HCT116 (cell line): ENCODE measurements at regions not wholly inside any gene's neighbourhood (a gene's known extent, or its start where the extent isn't known, plus 50 kb on each side); places are given as distances from the start of the nearest gene placed in this dataset.

Source experiments
- FOSL1 ChIP-seq: IDR thresholded peaks from 2 replicates; pipeline ENCODE4 v1.6.1; 2012; ENCODE audit warnings: low read depth
- TF ChIP-seq, protein P1 (sequence below), 3 experiments: fragments of 200-600 bp in 1 of 3; sonication (generic) in 1 of 3; IDR thresholded peaks in 2 of 3; conservative IDR thresholded peaks in 1 of 3; 2 replicates each; pipeline ENCODE4 v1.5.1; 2012 to 2017; ENCODE audit warnings: low read depth in 2 of 3, low read length in 2 of 3, antibody characterized with exemption in 1 of 3, borderline replicate concordance in 1 of 3, control low read depth in 1 of 3, mild to moderate bottlenecking in 1 of 3, mixed read lengths in 1 of 3, mixed run types in 1 of 3, moderate library complexity in 1 of 3; ENCODE audit not compliant: insufficient read depth in 1 of 3
- TF ChIP-seq, protein P2 (sequence below): IDR thresholded peaks from 2 replicates; pipeline ENCODE4 v1.6.1; 2012; ENCODE audit warnings: low read depth

DNA sequence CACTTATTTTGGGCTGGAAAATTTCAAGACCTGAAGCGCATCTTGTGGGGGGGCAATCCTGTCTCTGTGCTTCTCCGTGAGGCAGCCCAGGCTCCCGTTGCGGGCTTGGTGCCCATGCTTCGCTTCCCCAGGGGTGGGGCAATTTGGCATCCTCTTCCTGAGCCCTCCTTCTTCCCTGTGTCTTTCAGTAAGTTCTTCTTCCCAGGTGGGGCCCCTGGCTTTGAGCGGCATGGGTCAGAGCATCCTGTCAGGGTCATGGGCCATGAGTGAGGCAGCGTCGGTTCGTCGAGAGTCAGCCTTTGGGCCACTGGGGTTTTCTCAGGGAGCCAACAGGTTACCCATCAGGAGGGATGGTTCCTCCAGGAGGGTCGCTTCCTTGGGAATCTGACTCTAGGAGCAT lies 200.7 kb downstream of the UBE3A start:
- TF ChIP-seq, protein P1, sequence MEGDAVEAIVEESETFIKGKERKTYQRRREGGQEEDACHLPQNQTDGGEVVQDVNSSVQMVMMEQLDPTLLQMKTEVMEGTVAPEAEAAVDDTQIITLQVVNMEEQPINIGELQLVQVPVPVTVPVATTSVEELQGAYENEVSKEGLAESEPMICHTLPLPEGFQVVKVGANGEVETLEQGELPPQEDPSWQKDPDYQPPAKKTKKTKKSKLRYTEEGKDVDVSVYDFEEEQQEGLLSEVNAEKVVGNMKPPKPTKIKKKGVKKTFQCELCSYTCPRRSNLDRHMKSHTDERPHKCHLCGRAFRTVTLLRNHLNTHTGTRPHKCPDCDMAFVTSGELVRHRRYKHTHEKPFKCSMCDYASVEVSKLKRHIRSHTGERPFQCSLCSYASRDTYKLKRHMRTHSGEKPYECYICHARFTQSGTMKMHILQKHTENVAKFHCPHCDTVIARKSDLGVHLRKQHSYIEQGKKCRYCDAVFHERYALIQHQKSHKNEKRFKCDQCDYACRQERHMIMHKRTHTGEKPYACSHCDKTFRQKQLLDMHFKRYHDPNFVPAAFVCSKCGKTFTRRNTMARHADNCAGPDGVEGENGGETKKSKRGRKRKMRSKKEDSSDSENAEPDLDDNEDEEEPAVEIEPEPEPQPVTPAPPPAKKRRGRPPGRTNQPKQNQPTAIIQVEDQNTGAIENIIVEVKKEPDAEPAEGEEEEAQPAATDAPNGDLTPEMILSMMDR (IDR thresholded peaks at IDR 0.05 in 2 of 3, conservative IDR thresholded peaks at IDR 0.05 in 1 of 3; ENCODE audit: borderline replicate concordance in 1 of 3, insufficient read depth in 1 of 3, low read depth in 2 of 3, low read length in 2 of 3) = no peak
- TF ChIP-seq, protein P2, sequence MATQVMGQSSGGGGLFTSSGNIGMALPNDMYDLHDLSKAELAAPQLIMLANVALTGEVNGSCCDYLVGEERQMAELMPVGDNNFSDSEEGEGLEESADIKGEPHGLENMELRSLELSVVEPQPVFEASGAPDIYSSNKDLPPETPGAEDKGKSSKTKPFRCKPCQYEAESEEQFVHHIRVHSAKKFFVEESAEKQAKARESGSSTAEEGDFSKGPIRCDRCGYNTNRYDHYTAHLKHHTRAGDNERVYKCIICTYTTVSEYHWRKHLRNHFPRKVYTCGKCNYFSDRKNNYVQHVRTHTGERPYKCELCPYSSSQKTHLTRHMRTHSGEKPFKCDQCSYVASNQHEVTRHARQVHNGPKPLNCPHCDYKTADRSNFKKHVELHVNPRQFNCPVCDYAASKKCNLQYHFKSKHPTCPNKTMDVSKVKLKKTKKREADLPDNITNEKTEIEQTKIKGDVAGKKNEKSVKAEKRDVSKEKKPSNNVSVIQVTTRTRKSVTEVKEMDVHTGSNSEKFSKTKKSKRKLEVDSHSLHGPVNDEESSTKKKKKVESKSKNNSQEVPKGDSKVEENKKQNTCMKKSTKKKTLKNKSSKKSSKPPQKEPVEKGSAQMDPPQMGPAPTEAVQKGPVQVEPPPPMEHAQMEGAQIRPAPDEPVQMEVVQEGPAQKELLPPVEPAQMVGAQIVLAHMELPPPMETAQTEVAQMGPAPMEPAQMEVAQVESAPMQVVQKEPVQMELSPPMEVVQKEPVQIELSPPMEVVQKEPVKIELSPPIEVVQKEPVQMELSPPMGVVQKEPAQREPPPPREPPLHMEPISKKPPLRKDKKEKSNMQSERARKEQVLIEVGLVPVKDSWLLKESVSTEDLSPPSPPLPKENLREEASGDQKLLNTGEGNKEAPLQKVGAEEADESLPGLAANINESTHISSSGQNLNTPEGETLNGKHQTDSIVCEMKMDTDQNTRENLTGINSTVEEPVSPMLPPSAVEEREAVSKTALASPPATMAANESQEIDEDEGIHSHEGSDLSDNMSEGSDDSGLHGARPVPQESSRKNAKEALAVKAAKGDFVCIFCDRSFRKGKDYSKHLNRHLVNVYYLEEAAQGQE = no peak
- no peak for TF ChIP-seq FOSL1
